SK-N-MC (cell line): ENCODE measurements at regions not wholly inside any gene's neighbourhood (a gene's known extent, or its start where the extent isn't known, plus 50 kb on each side); places are given as distances from the start of the nearest gene placed in this dataset.

Source experiments
- EZH2 ChIP-seq: fragments of 200-600 bp; sonication (generic); IDR thresholded peaks from one replicate; pipeline ENCODE4 v1.6.1; 2017; ENCODE audit warnings: antibody characterized with exemption
- POLR2AphosphoS5 ChIP-seq: IDR thresholded peaks from 2 replicates; pipeline ENCODE4 v1.6.1; 2012; ENCODE audit warnings: mild to moderate bottlenecking, low read depth, low read length, borderline replicate concordance

GRCh38 chr7:126361183-126361582, 891.6 kb downstream of the GRM8 start:
- TF ChIP-seq EZH2 (no peak), POLR2AphosphoS5 (no peak)
